ENCODE measurements at regions not wholly inside any gene's neighbourhood (a gene's known extent, or its start where the extent isn't known, plus 50 kb on each side); places are given as distances from the start of the nearest gene placed in this dataset.

DNA sequence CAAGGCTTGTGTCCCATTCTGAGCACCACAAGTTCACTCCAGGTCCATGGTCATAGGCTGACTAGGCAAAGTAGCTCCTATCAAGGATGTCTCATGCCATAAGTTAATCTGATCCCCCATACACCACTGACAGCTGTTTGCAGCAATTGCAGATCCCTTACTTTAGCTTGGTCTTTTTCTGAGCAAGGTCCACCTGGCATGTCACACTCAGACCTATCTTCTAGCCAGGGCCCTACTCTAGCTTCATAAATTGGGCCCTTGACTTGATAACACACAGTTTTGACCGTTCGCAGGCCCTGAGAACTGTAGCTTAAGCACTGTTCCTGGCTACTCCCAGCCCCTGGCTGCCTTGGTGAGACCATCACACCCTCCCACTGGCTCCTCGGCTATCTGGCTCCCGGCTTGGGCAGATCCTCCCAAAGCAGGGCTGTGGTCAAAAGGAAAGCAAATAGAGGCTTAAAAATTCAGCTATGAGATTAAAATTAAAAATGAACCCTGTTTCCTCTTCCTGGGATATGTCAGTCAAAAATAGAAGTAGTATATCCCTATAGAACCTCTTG lies 427.4 kb downstream of the RAB28 start:
- TF ChIP-seq, protein P1, sequence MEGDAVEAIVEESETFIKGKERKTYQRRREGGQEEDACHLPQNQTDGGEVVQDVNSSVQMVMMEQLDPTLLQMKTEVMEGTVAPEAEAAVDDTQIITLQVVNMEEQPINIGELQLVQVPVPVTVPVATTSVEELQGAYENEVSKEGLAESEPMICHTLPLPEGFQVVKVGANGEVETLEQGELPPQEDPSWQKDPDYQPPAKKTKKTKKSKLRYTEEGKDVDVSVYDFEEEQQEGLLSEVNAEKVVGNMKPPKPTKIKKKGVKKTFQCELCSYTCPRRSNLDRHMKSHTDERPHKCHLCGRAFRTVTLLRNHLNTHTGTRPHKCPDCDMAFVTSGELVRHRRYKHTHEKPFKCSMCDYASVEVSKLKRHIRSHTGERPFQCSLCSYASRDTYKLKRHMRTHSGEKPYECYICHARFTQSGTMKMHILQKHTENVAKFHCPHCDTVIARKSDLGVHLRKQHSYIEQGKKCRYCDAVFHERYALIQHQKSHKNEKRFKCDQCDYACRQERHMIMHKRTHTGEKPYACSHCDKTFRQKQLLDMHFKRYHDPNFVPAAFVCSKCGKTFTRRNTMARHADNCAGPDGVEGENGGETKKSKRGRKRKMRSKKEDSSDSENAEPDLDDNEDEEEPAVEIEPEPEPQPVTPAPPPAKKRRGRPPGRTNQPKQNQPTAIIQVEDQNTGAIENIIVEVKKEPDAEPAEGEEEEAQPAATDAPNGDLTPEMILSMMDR (IDR thresholded peaks at IDR 0.05): no peak
- no peak for DNase-seq (ENCODE audit: low spot score)
- H3K4me3 ChIP-seq: no peak overlapping the region
- peak overlapping the region in 1 of 2 donors; percentile 38 for H3K27ac ChIP-seq

DNA sequence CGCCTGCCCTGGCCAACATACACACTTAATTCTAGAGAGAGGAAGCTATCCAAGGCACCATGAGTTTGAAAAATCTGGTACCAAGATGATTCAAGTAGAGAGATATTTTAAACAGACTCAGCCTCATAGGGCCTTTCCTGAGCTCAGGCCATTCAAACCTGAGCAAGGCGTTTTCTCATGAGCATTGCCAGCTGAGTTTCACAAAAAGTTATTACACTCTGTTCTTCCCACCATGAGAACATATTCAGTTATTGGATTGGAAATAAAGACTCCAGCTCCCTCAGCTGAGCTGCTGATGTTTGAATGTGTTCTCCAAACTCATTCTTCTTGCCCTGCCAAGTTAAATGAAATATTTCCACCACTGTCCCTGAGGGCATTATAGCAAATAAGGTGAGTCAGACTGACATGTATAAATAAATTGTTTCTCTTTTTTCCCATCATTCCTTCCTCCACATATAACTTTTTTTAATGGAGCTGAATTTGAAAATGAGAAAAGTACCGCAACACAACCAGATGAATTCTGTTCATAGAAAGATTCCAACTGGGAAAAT lies 429.6 kb downstream of the RAB28 start:
- no peak for DNase-seq (ENCODE audit: low spot score)
- Histone ChIP-seq H3K27ac (no peak overlapping the region), H3K4me3 (no peak overlapping the region)
- TF ChIP-seq, protein P1 (IDR thresholded peaks at IDR 0.05): no peak

DNA sequence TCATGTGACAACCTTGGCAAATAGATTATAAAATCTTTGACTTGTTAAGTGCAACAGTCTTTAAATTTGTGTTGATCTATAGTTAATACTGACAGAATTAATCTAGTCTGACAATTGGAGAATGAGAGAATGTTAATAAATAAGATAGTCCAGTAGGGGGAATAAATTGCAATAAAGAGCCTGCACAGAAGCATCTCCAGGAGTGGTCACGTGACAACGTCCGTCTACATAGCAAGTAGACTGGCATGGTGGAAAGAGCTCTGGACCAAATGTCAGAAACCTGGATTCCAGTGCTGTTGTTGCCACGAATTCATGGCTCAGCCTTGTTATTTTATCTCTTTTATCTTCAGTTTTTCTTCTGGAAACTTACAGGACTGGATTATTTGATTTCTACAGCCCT lies 436.5 kb downstream of the RAB28 start:
- no peak for DNase-seq (ENCODE audit: low spot score)
- TF ChIP-seq, protein P1 (IDR thresholded peaks at IDR 0.05): no peak
- H3K27ac ChIP-seq: no peak overlapping the region
- no peak overlapping the region for H3K4me3 ChIP-seq

DNA sequence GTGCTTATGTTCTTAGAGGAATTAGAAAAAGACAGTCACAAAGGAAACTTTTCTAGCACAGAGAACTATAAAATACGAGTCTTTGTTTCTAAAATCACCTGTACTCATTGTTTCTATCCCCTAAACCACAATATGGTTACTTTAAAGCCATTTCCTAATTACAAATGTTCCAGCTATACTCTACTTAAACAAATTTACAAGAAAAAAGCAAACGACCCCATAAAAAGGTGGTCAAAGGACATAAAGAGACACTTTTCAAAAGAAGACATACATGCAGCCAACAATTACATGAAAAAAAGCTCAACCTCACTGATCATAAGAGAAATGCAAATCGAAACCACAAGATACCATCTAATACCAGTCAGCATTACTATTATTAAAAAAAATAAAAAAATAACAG lies 447.3 kb downstream of the RAB28 start:
- Histone ChIP-seq H3K27ac (no peak overlapping the region), H3K4me3 (no peak overlapping the region)
- TF ChIP-seq, protein P1 (IDR thresholded peaks at IDR 0.05): no peak
- no peak for DNase-seq (ENCODE audit: low spot score)

DNA sequence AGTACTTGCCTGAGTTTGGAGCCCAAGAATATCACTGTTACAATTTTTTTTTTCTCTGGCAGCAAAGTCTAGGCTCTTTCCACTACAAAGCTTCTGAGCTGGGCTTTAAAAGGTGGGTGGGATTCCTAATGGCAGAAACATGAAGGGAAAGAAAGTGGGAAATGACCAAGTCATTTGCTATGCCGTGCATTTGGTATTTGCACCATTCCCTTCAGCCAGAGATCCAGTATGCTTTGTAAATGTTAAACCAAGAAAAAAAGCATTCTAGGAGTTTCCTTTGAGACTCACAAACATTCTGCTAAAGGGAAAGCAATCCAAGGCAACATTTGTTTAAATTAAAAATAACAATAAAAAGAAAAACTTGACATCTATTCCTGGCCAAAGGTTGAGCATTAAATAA lies 451.2 kb downstream of the RAB28 start:
- no peak overlapping the region for H3K27ac ChIP-seq
- TF ChIP-seq, protein P1 (IDR thresholded peaks at IDR 0.05): no peak
- DNase-seq (ENCODE audit: low spot score): no peak
- H3K4me3 ChIP-seq: no peak overlapping the region

DNA sequence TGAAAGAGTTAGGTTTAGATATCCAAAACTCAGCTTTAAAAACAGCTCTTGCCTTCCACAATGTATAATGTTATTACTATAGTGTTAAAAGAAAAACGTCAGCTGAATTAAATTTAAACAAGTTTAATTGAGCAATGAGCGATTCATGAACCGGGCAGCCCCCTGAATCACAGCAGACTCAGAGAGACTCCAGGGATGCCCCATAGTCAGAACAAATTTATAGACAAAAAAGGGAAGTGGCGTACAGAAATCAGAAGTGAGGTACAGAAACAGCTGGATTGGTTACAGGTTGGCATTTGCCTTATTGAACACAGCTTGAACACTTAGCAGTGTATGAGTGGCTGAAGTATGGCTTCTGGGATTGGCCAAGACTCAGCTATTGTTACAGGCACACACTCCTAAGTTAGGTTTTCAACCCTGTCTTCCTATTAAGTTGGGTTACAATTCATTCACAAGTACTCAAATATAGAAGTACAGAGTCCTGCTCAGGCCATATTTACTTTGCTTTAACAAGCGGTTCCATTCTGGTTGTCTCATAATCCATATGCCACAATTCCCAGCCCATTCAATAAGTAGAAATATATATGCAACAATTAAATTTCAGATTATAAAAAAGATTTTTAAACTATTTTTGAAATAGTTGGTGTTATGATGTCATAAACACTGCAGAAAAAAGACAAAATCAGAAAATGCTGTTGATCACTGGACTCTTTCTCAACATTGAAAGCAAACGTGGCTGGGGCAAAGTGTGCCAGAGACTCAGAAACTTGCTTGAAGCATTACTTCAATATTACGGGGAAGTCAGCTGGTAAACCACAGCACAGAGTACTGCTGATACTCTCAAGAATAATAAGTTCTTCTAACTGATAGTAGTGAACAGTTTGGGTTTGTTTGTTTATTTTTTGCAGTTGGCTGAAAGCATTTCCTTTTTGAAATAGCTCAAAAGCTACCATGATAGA lies 459.7 kb downstream of the RAB28 start:
- no peak for DNase-seq (ENCODE audit: low spot score)
- TF ChIP-seq, protein P1 (IDR thresholded peaks at IDR 0.05): no peak
- H3K4me3 ChIP-seq: no peak overlapping the region

More for the DNA sequence above, 459.7 kb downstream of the RAB28 start:
- H3K27ac ChIP-seq: no peak overlapping the region
